H9 (cell line): ENCODE measurements at regions not wholly inside any gene's neighbourhood (a gene's known extent, or its start where the extent isn't known, plus 50 kb on each side); places are given as distances from the start of the nearest gene placed in this dataset.

Source experiments
- DNase-seq: peaks from one replicate; pipeline ENCODE4 v3.0.0-alpha.2; 2017
- H2AFZ ChIP-seq: one replicate; pipeline ENCODE4 v1.6.1; 2013; ENCODE audit warnings: mild to moderate bottlenecking, low read length, control low read depth, moderate library complexity
- H2AK5ac ChIP-seq: 2 replicates; pipeline ENCODE4 v1.6.1; 2013; ENCODE audit warnings: low read length, control low read depth, mixed read lengths; ENCODE audit not compliant: insufficient read length
- H2BK120ac ChIP-seq: one replicate; pipeline ENCODE4 v1.6.1; 2013; ENCODE audit warnings: low read depth, mild to moderate bottlenecking, low read length, control low read depth, inconsistent platforms; ENCODE audit not compliant: poor library complexity, severe bottlenecking
- H2BK12ac ChIP-seq: 2 replicates; pipeline ENCODE4 v1.6.1; 2013; ENCODE audit warnings: low read length, control low read depth, mixed read lengths, low read depth; ENCODE audit not compliant: insufficient read length
- H2BK15ac ChIP-seq: 2 replicates; pipeline ENCODE4 v1.6.1; 2013; ENCODE audit warnings: low read depth, low read length, control low read depth
- H2BK20ac ChIP-seq: one replicate; pipeline ENCODE4 v1.6.1; 2013; ENCODE audit warnings: low read depth, mild to moderate bottlenecking, low read length, control low read depth, inconsistent platforms; ENCODE audit not compliant: poor library complexity, severe bottlenecking
- H2BK5ac ChIP-seq: 2 replicates; pipeline ENCODE4 v1.6.1; 2013; ENCODE audit warnings: low read length, control low read depth, mixed read lengths; ENCODE audit not compliant: insufficient read length
- H3K14ac ChIP-seq: 2 replicates; pipeline ENCODE4 v1.6.1; 2013; ENCODE audit warnings: low read length, control low read depth; ENCODE audit not compliant: insufficient read depth
- H3K18ac ChIP-seq: 2 replicates; pipeline ENCODE4 v1.6.1; 2013; ENCODE audit warnings: low read depth, mild to moderate bottlenecking, mixed read lengths, low read length, control low read depth; ENCODE audit not compliant: insufficient read length
- H3K23ac ChIP-seq: 2 replicates; pipeline ENCODE4 v1.6.1; 2013; ENCODE audit warnings: low read length, control low read depth, mixed read lengths, low read depth; ENCODE audit not compliant: insufficient read length
- H3K23me2 ChIP-seq: 2 replicates; pipeline ENCODE4 v1.6.1; 2013; ENCODE audit warnings: low read depth, mild to moderate bottlenecking, mixed read lengths, low read length, control low read depth; ENCODE audit not compliant: insufficient read length, poor library complexity, severe bottlenecking
- H3K27ac ChIP-seq: 2 replicates; pipeline ENCODE4 v1.5.1; 2013; ENCODE audit warnings: low read length, control low read depth, mixed read lengths, low read depth; ENCODE audit not compliant: insufficient read length
- H3K27me3 ChIP-seq: 2 replicates; pipeline ENCODE4 v1.6.1; 2013; ENCODE audit warnings: low read length, control low read depth, inconsistent platforms; ENCODE audit not compliant: insufficient read depth
- H3K4ac ChIP-seq: 2 replicates; pipeline ENCODE4 v1.6.1; 2013; ENCODE audit warnings: low read depth, mild to moderate bottlenecking, control low read depth, inconsistent platforms, low read length, moderate library complexity
- H3K4me1 ChIP-seq: 2 replicates; pipeline ENCODE4 v1.6.1; 2013; ENCODE audit warnings: low read length, control low read depth, inconsistent platforms; ENCODE audit not compliant: insufficient read depth
- H3K4me2 ChIP-seq: 2 replicates; pipeline ENCODE4 v1.6.1; 2013; ENCODE audit warnings: low read length, control low read depth, mixed read lengths; ENCODE audit not compliant: insufficient read length, insufficient read depth
- H3K56ac ChIP-seq: 2 replicates; pipeline ENCODE4 v1.6.1; 2013; ENCODE audit warnings: low read depth, mild to moderate bottlenecking, mixed read lengths, low read length, control low read depth; ENCODE audit not compliant: insufficient read length
- H3K79me1 ChIP-seq: 2 replicates; pipeline ENCODE4 v1.6.1; 2013; ENCODE audit warnings: low read depth, mild to moderate bottlenecking, moderate library complexity, low read length, control low read depth, inconsistent platforms; ENCODE audit not compliant: insufficient read depth, poor library complexity, severe bottlenecking
- H3K79me2 ChIP-seq: 2 replicates; pipeline ENCODE4 v1.6.1; 2013; ENCODE audit warnings: low read length, control low read depth, inconsistent platforms; ENCODE audit not compliant: insufficient read depth
- H3K9ac ChIP-seq: 2 replicates; pipeline ENCODE4 v1.6.1; 2013; ENCODE audit warnings: low read length, control low read depth, mixed read lengths; ENCODE audit not compliant: insufficient read length; ENCODE audit errors: extremely low read depth
- H3K9me3 ChIP-seq: one replicate; pipeline ENCODE4 v1.6.1; 2013; ENCODE audit warnings: low read depth, low read length, inconsistent platforms; ENCODE audit not compliant: control insufficient read depth
- H3T11ph ChIP-seq: one replicate; pipeline ENCODE4 v1.6.1; 2013; ENCODE audit warnings: mild to moderate bottlenecking, low read length, control low read depth, inconsistent platforms
- H4K20me1 ChIP-seq: one replicate; pipeline ENCODE4 v1.6.1; 2013; ENCODE audit not compliant: control insufficient read depth, insufficient read length, insufficient read depth
- H4K5ac ChIP-seq: 2 replicates; pipeline ENCODE4 v1.6.1; 2013; ENCODE audit warnings: low read depth, mild to moderate bottlenecking, mixed read lengths, low read length, control low read depth; ENCODE audit not compliant: insufficient read length
- H4K8ac ChIP-seq: replicated peaks from 2 replicates; pipeline ENCODE4 v1.6.1; 2013; ENCODE audit warnings: low read length, control low read depth, mixed read lengths, low read depth; ENCODE audit not compliant: insufficient read length
- H4K91ac ChIP-seq: 2 replicates; pipeline ENCODE4 v1.6.1; 2013; ENCODE audit warnings: low read depth, mild to moderate bottlenecking, moderate library complexity, mixed read lengths, low read length, control low read depth; ENCODE audit not compliant: insufficient read length
- H3K27ac Mint-ChIP-seq, 3 experiments: 2 replicates in 2 of 3; 3 replicates in 1 of 3; pipeline ENCODE4 v1.8.0; 2020 to 2021; ENCODE audit warnings: mixed read lengths in 3 of 3, mild to moderate bottlenecking in 1 of 3, moderate library complexity in 1 of 3
- H3K27me3 Mint-ChIP-seq: 2 replicates; pipeline ENCODE4 v1.8.0; 2021; ENCODE audit warnings: low read depth, mild to moderate bottlenecking, moderate library complexity, mixed read lengths
- H3K36me3 Mint-ChIP-seq, 3 experiments: 2 replicates in 2 of 3; 3 replicates in 1 of 3; pipeline ENCODE4 v1.8.0; 2020 to 2021; ENCODE audit warnings: low read depth in 3 of 3, mixed read lengths in 3 of 3; ENCODE audit not compliant: insufficient read depth in 1 of 3
- H3K4me1 Mint-ChIP-seq, 2 experiments: 2 replicates each; pipeline ENCODE4 v1.8.0; 2020; ENCODE audit warnings: mixed read lengths in 2 of 2
- H3K4me3 Mint-ChIP-seq, 2 experiments: 2 replicates in 1 of 2; 3 replicates in 1 of 2; pipeline ENCODE4 v1.8.0; 2020 to 2021; ENCODE audit warnings: mild to moderate bottlenecking in 2 of 2, mixed read lengths in 2 of 2, moderate library complexity in 1 of 2
- H3K9me3 Mint-ChIP-seq, 2 experiments: 2 replicates in 1 of 2; 3 replicates in 1 of 2; pipeline ENCODE4 v1.8.0; 2020; ENCODE audit warnings: mild to moderate bottlenecking in 2 of 2, mixed read lengths in 2 of 2, moderate library complexity in 1 of 2
- CTCF ChIP-seq: fragments of 200-600 bp; sonication (generic); conservative IDR thresholded peaks from 3 replicates; pipeline ENCODE4 v1.8.0; 2021; ENCODE audit warnings: antibody characterized with exemption, mild to moderate bottlenecking
- WGBS: extraction: QIAGEN DNeasy Blood & Tissue Kit; methylation state at CpG from one replicate; pipeline ENCODE4 v1.1.7; 2013; ENCODE audit warnings: missing lambda C conversion rate, low lambda C conversion rate, mixed read lengths; ENCODE audit not compliant: insufficient read length; ENCODE audit errors: extremely low coverage; 5-methylcytosine and 5-hydroxymethylcytosine counted together

- Mint-ChIP-seq H3K27ac (no peak overlapping the region), H3K36me3 (peaks cover 2 to 16% (median 12%) of the 10 kb centered on the region in 3 experiments; a peak in 6 of 7 replicates), H3K9me3 (peaks cover 5 to 13% of the 10 kb centered on the region in 2 experiments; a peak in 4 of 5 replicates), H3K4me3 (no peak overlapping the region), H3K4me1 (peaks cover 17 to 26% of the 10 kb centered on the region in 2 experiments), H3K27me3 (no peaks in the 10 kb centered on the region)
- H2BK15ac ChIP-seq, result no peak overlapping the region
- no peak overlapping the region for H3K4me2 ChIP-seq
- WGBS, result no CpG with 5 or more reads among the region's 3 CpGs
- no peaks in the 10 kb centered on the region for H3K9me3 ChIP-seq
- no peaks in the 10 kb centered on the region for H3K79me2 ChIP-seq
- H2AFZ ChIP-seq, result no peak overlapping the region
- no peaks in the 10 kb centered on the region for H3K23me2 ChIP-seq
- no peak overlapping the region for H3T11ph ChIP-seq
- no peak overlapping the region for H3K56ac ChIP-seq
- no peak overlapping the region for H3K9ac ChIP-seq
- no peak overlapping the region for H4K91ac ChIP-seq
- H3K79me1 ChIP-seq, result no peaks in the 10 kb centered on the region
- H3K18ac ChIP-seq, result no peak overlapping the region
- H3K4ac ChIP-seq, result no peak overlapping the region
- no peak overlapping the region for H2AK5ac ChIP-seq
- no peak overlapping the region for H2BK12ac ChIP-seq
- H2BK120ac ChIP-seq, result no peak overlapping the region
- peaks cover 6% of the 10 kb centered on the region; the same call in 1 of the 2 replicates for H3K4me1 ChIP-seq
- no peak for TF ChIP-seq CTCF
- no peak overlapping the region for H3K27ac ChIP-seq
- H3K14ac ChIP-seq, result no peak overlapping the region
- H4K20me1 ChIP-seq, result no peaks in the 10 kb centered on the region
- H3K23ac ChIP-seq, result no peak overlapping the region
- H3K27me3 ChIP-seq, result no peaks in the 10 kb centered on the region
- H4K5ac ChIP-seq, result no peak overlapping the region
- H2BK5ac ChIP-seq, result no peak overlapping the region
- DNase-seq, result no peak
- H4K8ac ChIP-seq, result no peak overlapping the region
- no peak overlapping the region for H2BK20ac ChIP-seq
Observed at GRCh38 chr18:39500306-39500705, 1934.7 kb upstream of the CELF4 start.
